COLO668 (cell line): ENCODE measurements at regions not wholly inside any gene's neighbourhood (a gene's known extent, or its start where the extent isn't known, plus 50 kb on each side); places are given as distances from the start of the nearest gene placed in this dataset.
A peak's percentile ranks its signal among the peaks of the same experiment; 100 is the strongest.

Experiments
- DNase-seq: peaks from one replicate; lab custom pipeline; 2025; ENCODE audit not compliant: unreplicated experiment; lab: John Stamatoyannopoulos, UW

DNA sequence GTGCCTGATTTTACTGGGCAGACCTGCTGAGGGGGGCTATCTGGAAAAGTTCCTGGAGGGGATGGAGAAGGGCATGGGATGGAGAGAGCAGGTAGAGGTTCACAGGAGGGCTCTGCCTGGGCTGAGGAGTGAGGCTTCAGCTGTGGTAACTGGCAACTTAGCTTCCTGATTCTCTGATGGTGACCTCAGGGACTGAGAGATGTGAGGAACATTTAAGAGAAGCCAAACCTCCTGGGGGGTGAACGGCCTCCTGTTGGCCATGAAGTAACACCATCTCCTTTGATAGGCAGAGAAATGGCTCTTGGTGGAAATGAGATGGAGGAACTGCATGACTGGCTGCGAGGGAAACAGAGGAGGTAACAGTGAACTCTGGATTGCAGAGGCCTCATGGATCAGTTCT is 97.3 kb upstream of the ROPN1 start:
- no peak for DNase-seq

- no peak for DNase-seq
Observed at GRCh38 chr3:124091716-124092115, 99.8 kb upstream of the ROPN1 start.

GRCh38 chr3:124092811-124093210 is 100.9 kb upstream of the ROPN1 start:
- no peak for DNase-seq

GRCh38 chr3:124094496-124094895 is 102.6 kb upstream of the ROPN1 start:
- no peak for DNase-seq

GRCh38 chr3:124097362-124098131 is 105.6 kb upstream of the ROPN1 start:
- no peak for DNase-seq

- no peak for DNase-seq
Observed at GRCh38 chr3:124101643-124102042, 109.7 kb upstream of the ROPN1 start.

DNA sequence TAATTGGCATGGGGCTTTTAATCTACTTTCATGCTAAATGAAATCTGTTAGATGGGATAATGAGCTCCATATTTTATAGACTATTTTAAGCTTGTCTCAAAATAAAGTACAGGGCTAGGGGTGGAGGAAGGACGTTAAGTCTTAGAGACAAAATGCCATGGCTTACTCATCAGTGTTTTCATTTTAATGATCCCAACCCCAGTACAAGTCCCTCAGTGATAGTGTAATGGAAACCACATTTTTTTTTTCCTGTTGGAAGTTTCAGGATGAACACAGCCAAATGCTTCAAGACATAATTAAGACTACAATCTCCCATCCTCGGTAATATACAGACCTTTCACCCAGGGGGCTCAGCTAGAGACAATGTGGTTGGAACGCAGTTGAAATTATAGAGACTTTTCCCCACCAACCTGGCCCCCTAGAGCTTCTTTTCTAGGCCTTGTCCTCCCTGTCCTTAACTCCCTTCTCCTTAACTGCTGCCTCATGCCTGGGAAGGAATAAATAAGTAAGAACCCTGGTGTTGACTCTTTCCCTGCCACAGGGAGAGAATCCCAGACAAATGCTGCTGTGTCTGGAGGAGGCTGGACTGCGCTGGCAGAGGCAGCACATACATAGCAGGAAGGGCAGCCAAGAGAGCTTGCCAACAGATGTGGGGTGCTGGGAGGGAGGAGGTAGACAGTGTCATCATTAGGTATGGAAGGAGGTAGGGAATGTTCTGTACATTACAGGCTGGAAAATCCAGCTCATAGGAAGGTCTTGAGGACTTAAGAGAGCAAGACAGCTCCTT is 115.4 kb upstream of the ROPN1 start:
- DNase-seq = no peak

DNA sequence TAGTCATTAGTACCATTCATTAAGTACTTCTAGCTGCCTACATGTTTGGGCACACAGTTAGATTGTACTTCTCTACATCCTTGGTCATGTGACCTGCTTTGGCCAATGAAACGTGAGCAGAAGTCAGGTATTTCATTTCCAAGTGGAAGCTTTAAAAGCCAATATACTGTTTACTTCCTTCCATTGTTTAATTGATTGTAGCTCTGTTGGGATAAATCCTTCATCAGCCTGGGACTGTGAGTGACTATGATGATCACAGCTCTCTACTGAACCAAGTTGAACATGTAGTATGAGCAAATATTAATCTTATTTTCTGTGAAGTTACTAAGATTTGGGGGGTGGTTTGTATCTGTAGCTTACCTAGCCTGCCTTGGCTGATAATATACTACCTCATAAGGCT is 116.5 kb upstream of the ROPN1 start:
- DNase-seq = no peak

DNA sequence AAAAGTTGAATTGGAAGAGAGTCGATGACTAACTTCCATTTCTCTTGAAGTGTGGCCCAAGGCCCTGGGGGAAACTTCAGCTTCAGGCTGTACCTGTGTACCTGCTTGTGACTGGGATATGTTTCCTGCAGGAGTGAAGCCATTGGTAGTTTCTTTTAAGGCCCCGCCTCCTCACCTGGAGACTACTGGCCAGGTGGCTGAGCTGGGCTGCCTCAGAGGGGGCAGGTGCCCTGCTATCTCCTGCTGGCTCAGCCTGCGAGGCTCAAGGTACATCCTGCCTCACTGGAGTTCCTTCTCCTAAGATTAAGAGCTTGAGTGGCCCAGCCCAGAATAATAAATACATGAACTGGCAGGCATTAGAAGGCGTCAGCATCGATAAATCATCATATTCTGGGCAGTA is 121.6 kb upstream of the ROPN1 start:
- no peak for DNase-seq

- DNase-seq = no peak
Observed at GRCh38 chr3:124115279-124115678, 123.4 kb upstream of the ROPN1 start.

DNA sequence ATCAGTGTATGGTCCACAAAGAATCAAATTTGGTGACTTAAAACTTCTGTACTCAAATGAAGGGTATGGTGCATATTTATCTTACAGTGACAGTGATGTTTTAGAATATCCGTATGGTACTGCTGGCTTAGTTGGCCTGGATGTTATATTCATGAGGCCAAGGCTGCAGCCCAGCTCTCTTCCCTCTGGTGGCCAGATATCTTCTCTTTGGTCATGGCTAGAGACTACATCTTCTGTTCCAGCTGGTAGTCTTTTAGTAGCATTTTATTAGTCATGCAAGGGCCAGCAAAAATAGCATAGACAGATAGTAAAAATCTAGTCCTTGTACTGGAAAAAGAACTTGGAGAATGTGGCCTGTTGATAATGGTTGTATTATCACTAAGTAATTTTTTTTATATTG is 124.0 kb upstream of the ROPN1 start:
- DNase-seq = no peak

GRCh38 chr3:124116906-124117305 is 125.0 kb upstream of the ROPN1 start:
- no peak for DNase-seq

DNA sequence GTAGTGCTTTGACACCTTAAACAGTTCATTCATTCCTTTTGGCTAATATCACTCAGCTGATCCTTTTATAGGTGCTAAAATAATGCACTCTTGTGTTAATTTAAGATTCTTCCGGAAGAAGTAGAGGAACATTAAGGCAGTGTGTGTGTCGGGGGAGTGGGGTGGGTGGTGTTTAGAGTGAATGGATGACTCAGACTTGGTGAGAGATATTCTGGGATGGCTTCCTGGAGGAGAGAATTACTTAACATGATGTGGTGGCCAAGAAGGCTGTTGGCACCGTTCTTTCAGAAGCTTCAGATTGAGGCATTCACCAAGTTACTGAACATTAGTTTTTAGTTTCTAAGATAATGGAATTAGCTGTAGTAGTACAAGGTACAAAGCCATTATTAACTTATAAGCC is 125.6 kb upstream of the ROPN1 start:
- DNase-seq = no peak

DNA sequence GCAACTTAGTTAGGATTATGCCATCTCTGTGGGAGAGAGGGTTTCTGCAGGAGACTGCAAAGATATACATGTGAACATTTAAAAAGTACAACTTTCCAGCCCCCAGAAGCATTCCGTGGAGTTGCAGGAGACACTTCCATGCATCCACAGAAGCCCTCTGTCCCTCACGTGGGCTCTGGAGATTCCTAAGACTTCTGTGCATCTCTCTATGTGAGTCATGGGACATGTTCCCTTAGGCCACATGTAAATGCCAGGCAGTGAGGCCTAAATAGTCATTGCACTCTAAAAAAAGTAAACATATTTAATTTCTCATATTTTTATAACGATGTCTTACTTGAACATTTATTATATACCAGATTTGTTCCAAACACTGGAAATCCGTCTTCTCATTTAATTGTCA is 126.5 kb upstream of the ROPN1 start:
- no peak for DNase-seq

GRCh38 chr3:124119056-124119716 is 127.3 kb upstream of the ROPN1 start:
- DNase-seq = no peak

DNA sequence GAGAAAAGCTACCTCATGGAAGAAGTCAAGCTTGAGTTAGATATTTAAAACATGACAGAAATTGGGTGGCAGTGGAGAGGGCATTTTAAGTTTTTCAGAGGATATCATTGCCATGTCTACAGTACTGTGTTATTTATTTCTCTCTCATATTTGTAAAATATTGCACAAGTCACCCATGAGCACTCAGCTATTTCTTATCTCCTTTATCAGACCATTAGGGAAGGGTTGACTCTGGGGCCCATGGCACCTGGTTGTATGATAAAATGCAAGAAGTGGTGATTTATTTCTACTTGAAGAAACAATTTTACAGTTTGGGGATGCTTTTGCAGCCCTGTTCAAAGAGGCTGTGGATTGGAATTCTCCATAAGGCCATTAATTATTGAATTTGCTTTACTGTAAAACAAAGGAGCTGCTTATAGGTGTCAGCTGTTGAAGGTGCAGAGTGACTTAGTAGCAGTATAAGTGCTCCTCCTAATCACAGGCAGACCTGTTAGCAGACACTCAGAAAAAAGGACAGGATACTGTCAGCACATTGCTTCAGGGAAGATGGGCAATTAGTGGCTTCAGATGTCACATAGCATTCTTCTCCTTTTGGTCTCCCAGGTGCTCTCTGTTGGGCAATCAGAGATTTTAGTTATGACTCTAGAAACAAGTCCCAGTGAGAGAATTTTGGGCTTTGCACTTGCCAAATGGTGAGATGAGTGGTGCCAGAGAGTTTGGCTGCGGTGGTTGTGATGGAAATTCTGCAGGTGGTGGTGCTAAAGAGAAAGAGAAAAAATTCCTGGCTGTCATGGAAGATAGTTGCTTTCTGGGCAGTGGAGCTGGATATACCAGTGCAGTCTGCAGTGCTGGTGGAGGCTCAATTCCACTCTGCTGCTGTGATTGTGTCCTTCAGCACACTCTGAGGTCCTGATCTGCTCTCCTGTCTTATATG is 129.7 kb upstream of the ROPN1 start:
- no peak for DNase-seq

- DNase-seq = no peak
Observed at GRCh38 chr3:124125315-124125714, 133.4 kb upstream of the ROPN1 start.

DNA sequence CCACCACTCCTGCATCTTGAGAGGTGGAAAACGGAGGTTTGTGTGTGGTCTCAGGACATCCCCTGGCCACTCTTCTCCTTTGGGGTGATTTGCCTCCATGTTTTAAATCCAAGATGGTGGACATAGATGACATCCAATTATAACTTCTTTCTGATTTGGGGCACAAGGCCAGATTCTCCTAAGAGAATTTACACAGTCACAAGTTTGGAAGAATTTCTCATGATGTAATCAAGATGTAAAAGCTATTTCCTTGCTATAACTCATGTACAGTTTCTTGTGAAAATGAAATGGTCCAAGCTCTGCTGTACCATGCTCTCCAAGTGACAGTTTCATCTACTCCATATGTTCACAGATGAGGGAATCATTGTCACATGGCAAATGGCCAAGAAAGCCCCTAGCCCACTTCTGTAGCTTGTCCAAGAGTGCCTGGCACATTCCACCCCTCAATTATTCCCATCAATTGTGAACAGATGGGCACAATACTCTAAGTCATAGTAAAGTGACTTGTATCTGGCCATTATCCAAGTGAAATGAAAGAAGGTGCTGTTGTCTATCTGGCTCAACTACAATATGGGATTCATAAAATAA is 134.6 kb upstream of the ROPN1 start:
- no peak for DNase-seq

GRCh38 chr3:124131158-124131557 is 139.2 kb upstream of the ROPN1 start:
- DNase-seq = no peak

GRCh38 chr3:124131580-124131979 is 139.7 kb upstream of the ROPN1 start:
- DNase-seq = peak; percentile 8

DNA sequence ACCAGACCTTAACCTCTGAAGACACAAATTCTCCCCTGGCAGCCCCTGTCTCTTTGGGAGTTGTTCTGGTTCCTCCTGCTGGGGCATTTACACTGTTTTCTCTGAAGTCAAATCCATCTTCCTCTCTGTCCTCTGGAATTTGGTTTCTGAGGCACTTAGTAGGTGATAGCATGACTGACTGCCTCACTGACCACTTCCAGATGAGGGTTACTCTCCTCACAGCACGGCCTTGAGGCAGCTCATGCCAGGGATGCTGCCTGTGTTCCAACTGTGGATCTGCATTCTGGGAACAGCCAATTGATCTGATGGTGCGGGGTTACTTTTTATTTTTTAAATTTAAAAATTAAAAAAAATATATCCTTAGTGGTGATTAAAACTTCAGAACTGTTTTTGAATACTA is 140.9 kb upstream of the ROPN1 start:
- no peak for DNase-seq
